Thyroid gland (tissue), 4 donors: ENCODE measurements at regions not wholly inside any gene's neighbourhood (a gene's known extent, or its start where the extent isn't known, plus 50 kb on each side); places are given as distances from the start of the nearest gene placed in this dataset.

Source experiments
- CTCF ChIP-seq, 6 experiments: fragments of 200-600 bp in 3 of 6; fragments of 450-650 bp in 3 of 6; sonication (generic) in 3 of 6; IDR thresholded peaks; one replicate each; pipeline ENCODE4 v1.5.1; 2016 to 2019; ENCODE audit warnings: antibody characterized with exemption in 6 of 6, mild to moderate bottlenecking in 2 of 6, inconsistent platforms in 1 of 6, moderate library complexity in 1 of 6
- POLR2A ChIP-seq, 2 donors: fragments of 450-650 bp; IDR thresholded peaks; one replicate each; pipeline ENCODE4 v1.6.1; 2017; ENCODE audit warnings: antibody characterized with exemption in 2 of 2, mild to moderate bottlenecking in 2 of 2, moderate library complexity in 1 of 2

GRCh38 chr5:2018390-2018724, 135.6 kb upstream of the IRX4 start:
- TF ChIP-seq CTCF (IDR thresholded peaks at IDR 0.05) = no peak
- no peak for TF ChIP-seq POLR2A (IDR thresholded peaks at IDR 0.05)
